A549 (cell line): ENCODE measurements at regions not wholly inside any gene's neighbourhood (a gene's known extent, or its start where the extent isn't known, plus 50 kb on each side); places are given as distances from the start of the nearest gene placed in this dataset.

ENCODE experiments used
- ATAC-seq, 2 experiments: fragments of 200-7000 bp in 1 of 2; fragments of >200 bp in 1 of 2; cut with Nextera tagmentation in 1 of 2; cut with Tn5 transposase in 1 of 2; 3 replicates each; pipeline versions ENCODE4 v1.8.0 to v1.9.1; 2018 to 2020; ENCODE audit warnings: mild to moderate bottlenecking in 1 of 2, moderate library complexity in 1 of 2
- CTCF ChIA-PET: fragments of 300-600 bp; sonication (Branson Sonifier 250); formaldehyde crosslinking; extraction: SDS; loops from one replicate; lab custom pipeline; 2021; ENCODE audit warnings: antibody characterized with exemption, inconsistent platforms; lab: Yijun Ruan, JAX
- POLR2A ChIA-PET: fragments of 350-600 bp; formaldehyde crosslinking; extraction: SDS; loops from one replicate; lab custom pipeline; 2021; ENCODE audit warnings: antibody characterized with exemption, inconsistent platforms; lab: Yijun Ruan, JAX
- DNase-seq, 2 experiments: peaks; one replicate each; pipeline versions ENCODE4 v3.0.0 to v3.0.0-alpha.2; 2011 to 2016; ENCODE audit warnings: low read depth in 1 of 2, low spot score in 1 of 2
- FAIRE-seq: peaks from 2 replicates; lab custom pipeline; 2011; peaks lifted over from hg19 to GRCh38; lab: Jason Lieb, UNC
- H3K27ac ChIP-seq, 2 experiments: fragments of >200 bp; sonication (Bioruptor Twin); formaldehyde crosslinking; 3 replicates each; pipeline ENCODE4 v1.5.1; 2016 to 2017
- H3K4me1 ChIP-seq: fragments of >200 bp; sonication (Bioruptor Twin); formaldehyde crosslinking; 3 replicates; pipeline ENCODE4 v1.6.1; 2016
- H3K4me2 ChIP-seq: fragments of >200 bp; sonication (Bioruptor Twin); formaldehyde crosslinking; 3 replicates; pipeline ENCODE4 v1.6.1; 2016
- H3K4me3 ChIP-seq: fragments of >200 bp; sonication (Bioruptor Twin); formaldehyde crosslinking; 3 replicates; pipeline ENCODE4 v1.5.1; 2016
- H3K9me3 ChIP-seq: fragments of >200 bp; sonication (Bioruptor Twin); formaldehyde crosslinking; 3 replicates; pipeline ENCODE4 v1.6.1; 2016
- BHLHE40 ChIP-seq: IDR thresholded peaks from 2 replicates; pipeline ENCODE4 v1.6.1; 2012; ENCODE audit warnings: low read depth, low read length, inconsistent platforms
- CBX8 ChIP-seq: fragments of 200-600 bp; sonication (generic); IDR thresholded peaks from 2 replicates; pipeline ENCODE4 v1.6.1; 2016
- CEBPB ChIP-seq, 2 experiments: fragments of >200 bp in 1 of 2; sonication (Bioruptor Twin) in 1 of 2; formaldehyde crosslinking in 1 of 2; IDR thresholded peaks; 2 replicates each; pipeline ENCODE4 v1.6.1; 2012 to 2016
- CHD2 ChIP-seq: fragments of 150-350 bp; IDR thresholded peaks from 2 replicates; pipeline ENCODE4 v1.6.1; 2014; ENCODE audit warnings: low read length; ENCODE audit not compliant: partially characterized antibody
- CHD4 ChIP-seq: fragments of 200-600 bp; sonication (generic); IDR thresholded peaks from 2 replicates; pipeline ENCODE4 v1.6.1; 2016; ENCODE audit warnings: antibody characterized with exemption, mild to moderate bottlenecking, borderline replicate concordance
- E2F6 ChIP-seq: IDR thresholded peaks from 2 replicates; pipeline ENCODE4 v1.6.1; 2012; ENCODE audit warnings: low read depth, borderline replicate concordance
- ELK1 ChIP-seq: fragments of 150-350 bp; IDR thresholded peaks from 2 replicates; pipeline ENCODE4 v1.6.1; 2014; ENCODE audit warnings: low read depth, mild to moderate bottlenecking, low read length
- EP300 ChIP-seq, 2 experiments: fragments of >200 bp; sonication (Bioruptor Twin); formaldehyde crosslinking; IDR thresholded peaks; 2 replicates in 1 of 2; 3 replicates in 1 of 2; pipeline ENCODE4 v1.6.1; 2016 to 2017
- FOSB ChIP-seq: fragments of 250-450 bp; sonication (Bioruptor Pico); IDR thresholded peaks from 2 replicates; pipeline ENCODE4 v1.5.0; 2020; ENCODE audit warnings: mild to moderate bottlenecking, moderate library complexity
- FOSL2 ChIP-seq, 2 experiments: fragments of 450-650 bp in 1 of 2; fragments of >200 bp in 1 of 2; sonication (Bioruptor Twin) in 1 of 2; formaldehyde crosslinking; IDR thresholded peaks; 2 replicates each; pipeline versions ENCODE4 v1.5.0 to v1.6.1; 2016 to 2020; ENCODE audit warnings: mild to moderate bottlenecking in 1 of 2, moderate library complexity in 1 of 2
- FOXS1 ChIP-seq: fragments of 250-450 bp; sonication (Bioruptor Pico); IDR thresholded peaks from 2 replicates; pipeline ENCODE4 v1.5.0; 2020; ENCODE audit warnings: mild to moderate bottlenecking, moderate library complexity
- HDAC2 ChIP-seq: fragments of 200-600 bp; sonication (generic); IDR thresholded peaks from 2 replicates; pipeline ENCODE4 v1.6.1; 2016
- HOXA7 ChIP-seq: fragments of 250-450 bp; sonication (Bioruptor Pico); IDR thresholded peaks from 2 replicates; pipeline ENCODE4 v1.5.0; 2020; ENCODE audit warnings: mild to moderate bottlenecking, moderate library complexity
- JUNB ChIP-seq: fragments of >200 bp; sonication (Bioruptor Twin); formaldehyde crosslinking; IDR thresholded peaks from 2 replicates; pipeline ENCODE4 v1.6.1; 2016
- MAX ChIP-seq: IDR thresholded peaks from 2 replicates; pipeline ENCODE4 v1.6.1; 2012
- MYC ChIP-seq: IDR thresholded peaks from 2 replicates; pipeline ENCODE4 v1.6.1; 2012; ENCODE audit warnings: mild to moderate bottlenecking, inconsistent platforms, low read length, improper control_type of control experiment, borderline replicate concordance
- NFE2L2 ChIP-seq: fragments of 150-350 bp; conservative IDR thresholded peaks from 2 replicates; pipeline ENCODE4 v1.6.1; 2014; ENCODE audit warnings: low read length
- NPAS2 ChIP-seq: fragments of 250-450 bp; sonication (Bioruptor Pico); IDR thresholded peaks from 2 replicates; pipeline ENCODE4 v1.8.0; 2022; ENCODE audit warnings: mild to moderate bottlenecking, moderate library complexity, borderline replicate concordance
- NR3C1 ChIP-seq: fragments of >200 bp; sonication (Bioruptor Twin); formaldehyde crosslinking; IDR thresholded peaks from 3 replicates; pipeline ENCODE4 v1.6.1; 2017
- PHF8 ChIP-seq: fragments of 200-600 bp; sonication (generic); IDR thresholded peaks from 2 replicates; pipeline ENCODE4 v1.6.1; 2016; ENCODE audit warnings: low read depth, mild to moderate bottlenecking, antibody characterized with exemption, moderate library complexity, borderline replicate concordance
- POLR2A ChIP-seq: IDR thresholded peaks from 2 replicates; pipeline ENCODE4 v1.6.1; 2012; ENCODE audit warnings: mild to moderate bottlenecking, low read length
- SREBF2 ChIP-seq: fragments of 450-650 bp; IDR thresholded peaks from 2 replicates; pipeline ENCODE4 v1.6.1; 2014; ENCODE audit warnings: mild to moderate bottlenecking, moderate library complexity
- TFCP2L1 ChIP-seq: fragments of 250-450 bp; sonication (Bioruptor Pico); IDR thresholded peaks from 2 replicates; pipeline ENCODE4 v1.5.0; 2021; ENCODE audit warnings: mild to moderate bottlenecking
- ZC3H11A ChIP-seq: fragments of 450-650 bp; IDR thresholded peaks from 2 replicates; pipeline ENCODE4 v1.6.1; 2014; ENCODE audit warnings: antibody characterized with exemption, mild to moderate bottlenecking
- ZFP36 ChIP-seq: fragments of 450-650 bp; IDR thresholded peaks from 2 replicates; pipeline ENCODE4 v1.6.1; 2014; ENCODE audit warnings: borderline replicate concordance; ENCODE audit not compliant: partially characterized antibody
- ZNF302 ChIP-seq: fragments of 250-450 bp; sonication (Bioruptor Pico); IDR thresholded peaks from 2 replicates; pipeline ENCODE4 v1.9.0; 2021; ENCODE audit warnings: inconsistent platforms, mild to moderate bottlenecking, moderate library complexity
- WGBS: methylation state at CpG from one replicate; pipeline ENCODE4 v1.1.6; 2017; ENCODE audit errors: missing lambda C conversion rate; 5-methylcytosine and 5-hydroxymethylcytosine counted together
- TF ChIP-seq, protein P1 (sequence below): fragments of >200 bp; sonication (Bioruptor Twin); formaldehyde crosslinking; IDR thresholded peaks from 3 replicates; pipeline ENCODE4 v1.5.1; 2016
- TF ChIP-seq, protein P2 (sequence below): fragments of 200-600 bp; sonication (generic); IDR thresholded peaks from 2 replicates; pipeline ENCODE4 v1.6.1; 2016; ENCODE audit warnings: antibody characterized with exemption, mild to moderate bottlenecking, moderate library complexity

GRCh38 chr7:41885748-41886147 is 182.9 kb upstream of the INHBA start:
- H3K27ac ChIP-seq: no peak overlapping the region
- no peaks in the 10 kb centered on the region for H3K4me1 ChIP-seq
- H3K4me3 ChIP-seq: no peak overlapping the region
- no peaks in the 10 kb centered on the region for H3K9me3 ChIP-seq
- no peak for FAIRE-seq
- H3K4me2 ChIP-seq: no peak overlapping the region
- ATAC-seq: no peak
- POLR2A ChIA-PET: no interaction called here
- CTCF ChIA-PET: interaction anchor here (0.9 kb wide), 1 partner anchor 58 kb away, joined by 3 read pairs; no protein-coding TSS in a partner anchor
- TF ChIP-seq ZNF302 (CRISPR knock-in tag) (no peak), FOSL2 (IDR thresholded peaks at IDR 0.05) (no peak), FOSL2 (CRISPR knock-in tag; IDR thresholded peaks at IDR 0.05) (no peak), BHLHE40 (no peak), CHD4 (no peak), CEBPB (IDR thresholded peaks at IDR 0.05) (no peak), JUNB (no peak), HOXA7 (CRISPR knock-in tag) (no peak), PHF8 (no peak), HDAC2 (no peak), TFCP2L1 (CRISPR knock-in tag) (no peak), E2F6 (no peak), ZC3H11A (no peak)
- TF ChIP-seq, all 56 proteins: peak for 0
- 40% methylated on average over 6 of the region's 6 CpGs for WGBS
- DNase-seq: no peak

DNA sequence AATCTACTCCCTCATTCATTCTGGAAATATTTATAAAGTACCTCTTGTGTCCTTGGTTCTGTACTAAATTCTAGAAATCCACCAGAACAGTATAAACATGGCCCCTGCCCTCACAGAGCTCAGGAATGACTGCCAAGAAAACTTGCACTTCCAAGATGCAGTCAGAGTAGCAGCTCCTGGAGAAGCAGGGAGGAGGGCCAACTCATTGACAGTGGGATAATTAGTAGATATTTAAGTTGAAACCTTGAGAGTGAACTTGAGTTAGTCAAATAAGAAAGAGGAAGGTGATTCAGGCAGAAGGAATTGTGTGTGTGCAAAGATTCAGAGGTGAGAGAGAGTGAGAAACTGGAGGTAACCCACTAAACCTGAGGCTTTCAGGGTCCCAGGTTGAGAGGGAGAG is 182.2 kb upstream of the INHBA start:
- POLR2A ChIA-PET: no interaction called here

DNA sequence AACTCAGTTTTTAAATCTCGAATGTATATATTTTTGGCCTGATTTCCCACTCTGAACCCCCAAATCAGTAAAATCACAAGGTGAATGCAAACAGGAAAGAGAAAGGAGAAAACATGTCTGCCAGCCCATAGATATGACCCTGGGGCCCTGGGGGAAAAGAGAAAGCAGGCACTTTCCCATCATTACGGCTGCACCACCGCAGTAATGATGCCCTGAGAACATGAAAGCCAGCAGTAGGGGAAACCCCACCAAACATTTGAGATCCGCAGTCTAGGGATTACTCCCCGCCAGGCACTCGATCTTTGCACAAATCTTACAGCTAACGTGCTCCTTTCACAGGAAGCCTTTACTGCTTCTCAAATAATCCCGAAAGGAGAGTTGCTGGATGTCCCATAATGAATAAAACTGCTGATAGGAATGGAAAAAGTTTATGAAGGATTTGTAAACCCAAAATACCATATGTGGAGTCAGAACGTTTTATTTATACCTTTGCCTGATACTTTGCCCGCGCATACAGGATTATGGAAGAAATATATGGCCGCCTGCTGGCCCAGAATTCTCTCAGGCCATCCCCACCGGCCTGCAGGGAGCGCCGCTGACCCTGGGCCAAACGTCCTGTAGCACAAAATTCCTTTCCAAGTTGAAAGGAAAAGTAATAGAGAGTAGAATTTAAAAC is 180.0 kb upstream of the INHBA start:
- DNase-seq (no peak), FAIRE-seq (no peak), ATAC-seq (no peak)
- ChIA-PET CTCF (no interaction called here), POLR2A (no interaction called here)
- no peaks in the 10 kb centered on the region for H3K4me1 ChIP-seq
- no peak overlapping the region for H3K27ac ChIP-seq
- TF ChIP-seq SREBF2: no peak
- TF ChIP-seq FOSB (CRISPR knock-in tag): no peak
- TF ChIP-seq CEBPB (IDR thresholded peaks at IDR 0.05): no peak
- TF ChIP-seq JUNB: no peak
- TF ChIP-seq MYC: no peak
- TF ChIP-seq, protein P1, sequence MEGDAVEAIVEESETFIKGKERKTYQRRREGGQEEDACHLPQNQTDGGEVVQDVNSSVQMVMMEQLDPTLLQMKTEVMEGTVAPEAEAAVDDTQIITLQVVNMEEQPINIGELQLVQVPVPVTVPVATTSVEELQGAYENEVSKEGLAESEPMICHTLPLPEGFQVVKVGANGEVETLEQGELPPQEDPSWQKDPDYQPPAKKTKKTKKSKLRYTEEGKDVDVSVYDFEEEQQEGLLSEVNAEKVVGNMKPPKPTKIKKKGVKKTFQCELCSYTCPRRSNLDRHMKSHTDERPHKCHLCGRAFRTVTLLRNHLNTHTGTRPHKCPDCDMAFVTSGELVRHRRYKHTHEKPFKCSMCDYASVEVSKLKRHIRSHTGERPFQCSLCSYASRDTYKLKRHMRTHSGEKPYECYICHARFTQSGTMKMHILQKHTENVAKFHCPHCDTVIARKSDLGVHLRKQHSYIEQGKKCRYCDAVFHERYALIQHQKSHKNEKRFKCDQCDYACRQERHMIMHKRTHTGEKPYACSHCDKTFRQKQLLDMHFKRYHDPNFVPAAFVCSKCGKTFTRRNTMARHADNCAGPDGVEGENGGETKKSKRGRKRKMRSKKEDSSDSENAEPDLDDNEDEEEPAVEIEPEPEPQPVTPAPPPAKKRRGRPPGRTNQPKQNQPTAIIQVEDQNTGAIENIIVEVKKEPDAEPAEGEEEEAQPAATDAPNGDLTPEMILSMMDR: no peak
- no peak for TF ChIP-seq HOXA7 (CRISPR knock-in tag)
- no peak for TF ChIP-seq PHF8
- TF ChIP-seq EP300 (IDR thresholded peaks at IDR 0.05): no peak
- no peak for TF ChIP-seq MAX
- no peak for TF ChIP-seq NFE2L2
- TF ChIP-seq NPAS2 (CRISPR knock-in tag): no peak
- TF ChIP-seq ELK1: no peak
- no peak for TF ChIP-seq POLR2A
- no peak for TF ChIP-seq CBX8
- no peak for TF ChIP-seq CHD2
- TF ChIP-seq, protein P2, sequence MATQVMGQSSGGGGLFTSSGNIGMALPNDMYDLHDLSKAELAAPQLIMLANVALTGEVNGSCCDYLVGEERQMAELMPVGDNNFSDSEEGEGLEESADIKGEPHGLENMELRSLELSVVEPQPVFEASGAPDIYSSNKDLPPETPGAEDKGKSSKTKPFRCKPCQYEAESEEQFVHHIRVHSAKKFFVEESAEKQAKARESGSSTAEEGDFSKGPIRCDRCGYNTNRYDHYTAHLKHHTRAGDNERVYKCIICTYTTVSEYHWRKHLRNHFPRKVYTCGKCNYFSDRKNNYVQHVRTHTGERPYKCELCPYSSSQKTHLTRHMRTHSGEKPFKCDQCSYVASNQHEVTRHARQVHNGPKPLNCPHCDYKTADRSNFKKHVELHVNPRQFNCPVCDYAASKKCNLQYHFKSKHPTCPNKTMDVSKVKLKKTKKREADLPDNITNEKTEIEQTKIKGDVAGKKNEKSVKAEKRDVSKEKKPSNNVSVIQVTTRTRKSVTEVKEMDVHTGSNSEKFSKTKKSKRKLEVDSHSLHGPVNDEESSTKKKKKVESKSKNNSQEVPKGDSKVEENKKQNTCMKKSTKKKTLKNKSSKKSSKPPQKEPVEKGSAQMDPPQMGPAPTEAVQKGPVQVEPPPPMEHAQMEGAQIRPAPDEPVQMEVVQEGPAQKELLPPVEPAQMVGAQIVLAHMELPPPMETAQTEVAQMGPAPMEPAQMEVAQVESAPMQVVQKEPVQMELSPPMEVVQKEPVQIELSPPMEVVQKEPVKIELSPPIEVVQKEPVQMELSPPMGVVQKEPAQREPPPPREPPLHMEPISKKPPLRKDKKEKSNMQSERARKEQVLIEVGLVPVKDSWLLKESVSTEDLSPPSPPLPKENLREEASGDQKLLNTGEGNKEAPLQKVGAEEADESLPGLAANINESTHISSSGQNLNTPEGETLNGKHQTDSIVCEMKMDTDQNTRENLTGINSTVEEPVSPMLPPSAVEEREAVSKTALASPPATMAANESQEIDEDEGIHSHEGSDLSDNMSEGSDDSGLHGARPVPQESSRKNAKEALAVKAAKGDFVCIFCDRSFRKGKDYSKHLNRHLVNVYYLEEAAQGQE: no peak
- no peak overlapping the region for H3K4me3 ChIP-seq
- no peaks in the 10 kb centered on the region for H3K9me3 ChIP-seq
- 45% methylated on average over 16 of the region's 16 CpGs for WGBS
- H3K4me2 ChIP-seq: no peak overlapping the region

More for the DNA sequence above, 182.2 kb upstream of the INHBA start:
- TF ChIP-seq ZFP36 (no peak), NR3C1 (no peak), FOXS1 (no peak), EP300 (IDR thresholded peaks at IDR 0.05) (no peak), CHD2 (no peak)
- Histone ChIP-seq H3K4me3 (no peak overlapping the region), H3K4me1 (no peaks in the 10 kb centered on the region), H3K9me3 (no peaks in the 10 kb centered on the region), H3K4me2 (no peak overlapping the region), H3K27ac (no peak overlapping the region)
- ATAC-seq (no peak), FAIRE-seq (no peak), DNase-seq (no peak)
- CTCF ChIA-PET: interaction anchor here (0.6 kb wide), 1 partner anchor 445 kb away, joined by 3 read pairs; no protein-coding TSS in a partner anchor
